ENCODE measurements at regions not wholly inside any gene's neighbourhood (a gene's known extent, or its start where the extent isn't known, plus 50 kb on each side); places are given as distances from the start of the nearest gene placed in this dataset.

DNA sequence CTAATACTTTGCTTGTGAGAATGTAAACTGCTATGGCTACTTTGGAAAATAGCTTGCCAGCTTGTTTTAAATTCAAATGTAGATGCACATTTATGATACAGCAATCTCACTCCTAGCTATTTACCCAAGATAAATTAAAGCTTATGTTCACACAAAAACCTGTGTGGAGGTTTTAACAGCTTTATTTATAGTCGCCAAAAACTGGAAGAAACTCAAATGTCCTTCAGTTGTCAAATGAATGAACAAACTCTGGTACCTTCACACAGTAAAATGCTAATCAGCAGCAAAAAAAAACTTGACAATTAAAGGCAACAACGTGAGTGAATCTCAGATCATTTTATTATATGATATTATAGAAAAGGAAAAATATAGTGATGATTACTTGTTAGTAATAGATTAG, 248.6 kb upstream of the NECTIN3 start:
- TF ChIP-seq GATA2 (IDR thresholded peaks at IDR 0.05; ENCODE audit: low read depth, low read length): no peak
- TF ChIP-seq GATA3 (IDR thresholded peaks at IDR 0.05; ENCODE audit: low read depth, low read length): no peak

Measured in SH-SY5Y (cell line).